ENCODE measurements at regions not wholly inside any gene's neighbourhood (a gene's known extent, or its start where the extent isn't known, plus 50 kb on each side); places are given as distances from the start of the nearest gene placed in this dataset.

DNA sequence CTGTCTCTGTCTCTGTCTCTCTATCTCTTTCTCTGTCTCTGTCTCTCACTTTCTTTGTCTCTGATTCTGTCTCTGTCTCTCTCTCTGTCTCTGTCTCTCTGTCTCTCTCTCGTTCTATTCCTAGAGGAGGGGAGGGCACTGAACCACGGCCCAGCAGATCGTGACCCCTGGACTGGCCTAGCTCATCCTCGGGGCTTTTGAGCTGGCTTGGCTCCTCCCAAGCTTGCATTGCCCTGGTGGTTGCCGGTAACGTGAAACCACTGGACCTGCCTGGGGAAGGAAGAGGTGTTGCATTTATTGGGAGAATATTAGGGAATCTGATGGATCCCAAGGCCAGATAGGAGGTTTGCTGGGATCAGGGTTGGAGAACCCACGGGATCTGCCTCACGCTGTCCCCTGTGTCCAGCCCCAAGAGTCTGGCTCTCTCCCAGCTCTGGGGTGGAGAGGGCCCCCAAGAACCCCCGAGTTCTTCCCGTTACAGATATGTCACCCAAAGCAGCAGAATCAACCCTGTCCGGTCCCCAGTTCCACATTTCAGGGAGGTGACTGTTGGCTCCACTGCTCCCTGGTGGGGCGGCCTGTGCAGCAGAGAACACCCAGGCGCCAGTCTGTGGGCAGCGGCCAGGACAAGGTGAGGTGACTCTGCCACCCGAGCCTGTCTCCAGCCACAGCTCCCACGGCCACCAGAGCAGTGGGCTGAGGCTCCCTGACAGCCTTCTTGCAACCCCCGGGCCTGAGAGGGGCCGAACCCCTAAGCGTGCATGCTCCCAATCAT is 228.3 kb downstream of the TTLL2 start:
- H3K27me3 Mint-ChIP-seq: no peaks in the 10 kb centered on the region
- H3K27ac Mint-ChIP-seq: no peak overlapping the region
- no peak for TF ChIP-seq CTCF (conservative IDR thresholded peaks at IDR 0.05)
- H3K9me3 Mint-ChIP-seq: peaks cover 5% of the 10 kb centered on the region
- DNase-seq (ENCODE audit: extremely low spot score, unreplicated experiment): no peak
- no peak overlapping the region for H3K4me3 Mint-ChIP-seq
- no peaks in the 10 kb centered on the region for H3K36me3 Mint-ChIP-seq
- peaks cover 3% of the 10 kb centered on the region for H3K4me1 Mint-ChIP-seq (ENCODE audit: unreplicated experiment)

DNA sequence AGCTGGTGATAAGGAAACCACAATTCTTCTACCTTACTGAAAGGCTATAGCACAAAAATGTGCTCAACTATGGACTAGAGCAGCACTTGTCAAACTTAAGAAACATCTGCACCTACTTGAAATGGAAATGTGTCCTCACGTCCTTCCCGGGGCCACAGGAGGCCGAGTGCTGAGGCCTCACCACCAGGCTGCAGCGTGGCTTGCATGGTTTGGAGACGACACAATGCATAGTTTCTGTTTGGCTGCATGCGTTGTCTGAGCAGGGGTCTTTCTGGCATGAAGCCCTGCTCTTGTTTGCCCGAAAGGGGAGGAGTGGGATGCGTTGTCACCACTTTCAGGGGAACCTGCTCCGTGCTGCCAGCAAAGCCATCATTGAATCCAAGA is 228.8 kb downstream of the TTLL2 start:
- Mint-ChIP-seq H3K9me3 (peaks cover 5% of the 10 kb centered on the region), H3K27me3 (no peaks in the 10 kb centered on the region), H3K27ac (no peak overlapping the region), H3K4me3 (no peak overlapping the region), H3K4me1 (ENCODE audit: unreplicated experiment) (peaks cover 9% of the 10 kb centered on the region), H3K36me3 (no peaks in the 10 kb centered on the region)
- no peak for DNase-seq (ENCODE audit: extremely low spot score, unreplicated experiment)
- TF ChIP-seq CTCF (conservative IDR thresholded peaks at IDR 0.05): no peak

- H3K4me1 Mint-ChIP-seq (ENCODE audit: unreplicated experiment): peaks cover 13% of the 10 kb centered on the region
- H3K9me3 Mint-ChIP-seq: peaks cover 5% of the 10 kb centered on the region
- no peak for DNase-seq (ENCODE audit: extremely low spot score, unreplicated experiment)
- no peak overlapping the region for H3K4me3 Mint-ChIP-seq
- H3K27ac Mint-ChIP-seq: no peak overlapping the region
- no peaks in the 10 kb centered on the region for H3K27me3 Mint-ChIP-seq
- no peaks in the 10 kb centered on the region for H3K36me3 Mint-ChIP-seq
- TF ChIP-seq CTCF (conservative IDR thresholded peaks at IDR 0.05): no peak
Measured at GRCh38 chr6:167554854-167555253, 230.0 kb downstream of the TTLL2 start.

DNA sequence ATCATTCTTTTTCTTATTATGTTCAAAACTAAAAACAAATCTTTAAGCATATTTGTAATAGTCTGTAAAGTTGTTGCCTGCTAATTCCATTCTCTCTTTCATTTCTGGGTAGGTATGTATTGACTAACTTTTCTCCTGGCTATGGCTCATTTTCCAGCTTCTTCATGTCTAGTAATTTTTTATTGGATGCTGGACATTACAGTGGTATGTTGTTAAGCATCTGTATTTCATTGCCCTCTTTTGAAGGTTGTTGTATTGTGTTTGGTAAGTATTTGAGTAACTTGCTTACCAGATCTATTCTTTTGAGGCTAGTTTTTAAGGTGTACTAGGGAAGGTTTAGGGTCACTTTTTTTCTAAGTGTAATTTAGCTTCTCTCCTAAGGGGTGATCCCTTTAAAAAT is 230.9 kb downstream of the TTLL2 start:
- Mint-ChIP-seq H3K27me3 (no peaks in the 10 kb centered on the region), H3K9me3 (peaks cover 5% of the 10 kb centered on the region), H3K36me3 (no peaks in the 10 kb centered on the region), H3K4me1 (ENCODE audit: unreplicated experiment) (peaks cover 16% of the 10 kb centered on the region), H3K4me3 (no peak overlapping the region), H3K27ac (no peak overlapping the region)
- no peak for DNase-seq (ENCODE audit: extremely low spot score, unreplicated experiment)
- no peak for TF ChIP-seq CTCF (conservative IDR thresholded peaks at IDR 0.05)

- H3K9me3 Mint-ChIP-seq: peaks cover 5% of the 10 kb centered on the region
- H3K27me3 Mint-ChIP-seq: peaks cover 6% of the 10 kb centered on the region
- H3K4me1 Mint-ChIP-seq (ENCODE audit: unreplicated experiment): peaks cover 16% of the 10 kb centered on the region
- no peak overlapping the region for H3K4me3 Mint-ChIP-seq
- no peak for TF ChIP-seq CTCF (conservative IDR thresholded peaks at IDR 0.05)
- H3K36me3 Mint-ChIP-seq: no peaks in the 10 kb centered on the region
- H3K27ac Mint-ChIP-seq: no peak overlapping the region
- no peak for DNase-seq (ENCODE audit: extremely low spot score, unreplicated experiment)
Measured at GRCh38 chr6:167557675-167558074, 232.8 kb downstream of the TTLL2 start.
